ENCODE measurements at regions not wholly inside any gene's neighbourhood (a gene's known extent, or its start where the extent isn't known, plus 50 kb on each side); places are given as distances from the start of the nearest gene placed in this dataset.

DNA sequence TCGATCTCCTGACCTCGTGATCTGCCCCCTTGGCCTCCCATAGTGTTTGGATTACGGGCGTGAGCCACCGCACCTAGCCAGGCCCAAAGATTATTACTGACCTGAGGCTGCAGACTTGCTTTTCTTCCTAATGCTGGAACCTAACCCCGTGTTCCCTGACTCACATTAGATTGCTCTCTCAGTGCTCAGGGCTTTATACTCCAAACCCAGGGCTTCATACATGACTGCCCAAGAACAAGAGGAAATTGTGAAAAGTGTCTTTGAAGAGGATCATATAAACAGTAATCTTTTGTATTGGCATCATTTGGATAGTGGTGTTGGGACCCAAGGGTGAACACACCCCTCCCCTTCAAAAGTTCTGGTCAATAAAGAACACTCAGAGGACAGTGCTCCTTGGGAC is 233.3 kb upstream of the TAS2R1 start:
- no peak for DNase-seq (ENCODE audit: extremely low read depth, low read depth)
- TF ChIP-seq, protein P1, sequence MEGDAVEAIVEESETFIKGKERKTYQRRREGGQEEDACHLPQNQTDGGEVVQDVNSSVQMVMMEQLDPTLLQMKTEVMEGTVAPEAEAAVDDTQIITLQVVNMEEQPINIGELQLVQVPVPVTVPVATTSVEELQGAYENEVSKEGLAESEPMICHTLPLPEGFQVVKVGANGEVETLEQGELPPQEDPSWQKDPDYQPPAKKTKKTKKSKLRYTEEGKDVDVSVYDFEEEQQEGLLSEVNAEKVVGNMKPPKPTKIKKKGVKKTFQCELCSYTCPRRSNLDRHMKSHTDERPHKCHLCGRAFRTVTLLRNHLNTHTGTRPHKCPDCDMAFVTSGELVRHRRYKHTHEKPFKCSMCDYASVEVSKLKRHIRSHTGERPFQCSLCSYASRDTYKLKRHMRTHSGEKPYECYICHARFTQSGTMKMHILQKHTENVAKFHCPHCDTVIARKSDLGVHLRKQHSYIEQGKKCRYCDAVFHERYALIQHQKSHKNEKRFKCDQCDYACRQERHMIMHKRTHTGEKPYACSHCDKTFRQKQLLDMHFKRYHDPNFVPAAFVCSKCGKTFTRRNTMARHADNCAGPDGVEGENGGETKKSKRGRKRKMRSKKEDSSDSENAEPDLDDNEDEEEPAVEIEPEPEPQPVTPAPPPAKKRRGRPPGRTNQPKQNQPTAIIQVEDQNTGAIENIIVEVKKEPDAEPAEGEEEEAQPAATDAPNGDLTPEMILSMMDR (IDR thresholded peaks at IDR 0.05; ENCODE audit: low read depth, low read length), result no peak

DNA sequence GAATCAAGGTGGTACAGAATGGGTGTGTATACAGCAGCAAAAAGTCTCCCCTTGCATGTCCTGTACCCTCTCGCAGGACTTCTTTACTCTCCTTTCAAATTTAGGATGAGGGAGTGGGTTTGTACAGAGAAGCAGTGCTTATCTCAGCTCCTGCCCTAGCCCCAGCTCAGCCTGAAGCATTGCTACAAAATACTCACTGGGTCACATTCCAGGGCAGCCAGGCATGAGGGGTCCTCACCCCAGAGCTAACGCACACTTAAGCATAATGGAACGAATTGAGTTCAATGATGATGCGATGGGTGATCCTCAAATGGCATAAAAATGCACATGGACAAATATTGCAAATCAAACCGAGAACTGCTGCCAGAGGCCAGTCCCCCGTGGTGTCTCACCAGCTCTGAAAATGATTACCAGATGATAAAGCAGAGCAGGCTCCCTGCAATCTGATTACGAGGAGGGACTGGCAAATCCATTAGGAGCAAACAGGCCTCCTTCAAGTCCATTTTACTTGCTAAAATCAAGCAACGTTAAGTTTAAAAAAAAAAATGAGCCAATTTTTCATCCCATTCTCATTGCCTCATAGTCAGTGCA is 231.6 kb upstream of the TAS2R1 start:
- TF ChIP-seq, protein P1 (IDR thresholded peaks at IDR 0.05; ENCODE audit: low read depth, low read length), result no peak
- peak; percentile 52 for DNase-seq (ENCODE audit: extremely low read depth, low read depth)

DNA sequence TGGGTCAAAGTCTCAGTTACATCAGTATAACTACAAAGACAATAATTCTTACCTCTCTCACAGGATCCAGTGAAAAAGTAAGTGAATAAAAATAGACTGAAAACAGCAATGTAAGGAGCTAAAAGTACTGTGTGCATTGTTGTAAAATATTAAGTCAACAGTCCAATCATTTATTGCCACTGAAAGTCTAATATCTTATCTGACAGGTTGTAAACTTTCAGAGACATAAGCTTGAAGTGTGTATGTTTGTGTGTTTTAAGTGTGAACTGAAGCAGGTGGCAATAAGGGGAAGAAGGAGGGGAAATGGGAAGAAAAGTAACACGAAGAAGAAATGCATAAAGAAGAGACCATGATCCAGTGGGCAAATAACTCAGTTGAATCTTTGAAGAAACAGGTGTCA is 229.7 kb upstream of the TAS2R1 start:
- TF ChIP-seq, protein P1 (IDR thresholded peaks at IDR 0.05; ENCODE audit: low read depth, low read length), result no peak

DNA sequence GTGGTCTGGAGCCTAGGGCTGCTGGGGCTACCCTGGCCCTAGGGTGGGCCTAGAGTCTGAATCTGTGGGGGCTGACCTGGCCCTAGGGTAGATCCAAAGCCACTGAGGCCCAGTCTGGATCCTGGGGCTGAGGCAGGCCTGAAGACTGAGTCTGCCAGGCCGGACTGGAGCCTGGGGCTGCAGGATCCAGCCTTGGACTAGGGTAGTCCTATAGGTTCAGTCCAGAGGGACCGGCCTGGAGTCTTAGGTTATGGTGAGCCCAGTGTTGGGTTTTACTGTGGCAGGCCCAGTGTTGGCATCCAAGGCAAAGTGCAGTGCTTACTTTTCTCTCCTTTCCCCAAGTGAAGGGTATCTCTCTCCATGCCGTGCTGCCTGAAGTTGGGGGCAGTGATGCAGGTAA is 227.9 kb upstream of the TAS2R1 start:
- no peak for DNase-seq (ENCODE audit: extremely low read depth, low read depth)
- TF ChIP-seq, protein P1 (IDR thresholded peaks at IDR 0.05; ENCODE audit: low read depth, low read length), result no peak

More for the DNA sequence above, 229.7 kb upstream of the TAS2R1 start:
- DNase-seq (ENCODE audit: extremely low read depth, low read depth), result no peak

DNA sequence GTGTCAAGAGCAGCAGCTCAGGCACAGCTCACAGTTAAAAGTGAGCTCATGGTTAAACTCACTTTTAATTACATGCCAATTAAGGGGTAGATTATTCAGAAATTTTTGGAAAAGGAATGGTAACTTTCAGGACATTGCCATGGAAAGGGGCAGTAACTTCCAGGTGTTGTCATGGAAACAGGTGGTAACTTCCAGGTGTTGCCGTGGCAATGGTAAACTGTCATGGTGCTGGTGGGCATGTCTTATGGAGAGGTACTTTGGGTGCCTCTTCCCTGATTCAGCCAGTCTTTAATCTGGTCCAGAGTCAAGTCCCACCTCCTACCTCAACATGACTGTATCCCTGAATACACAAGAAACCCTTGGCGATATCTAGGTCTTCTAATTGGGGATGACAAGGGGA is 223.2 kb upstream of the TAS2R1 start:
- no peak for DNase-seq (ENCODE audit: extremely low read depth, low read depth)
- TF ChIP-seq, protein P1 (IDR thresholded peaks at IDR 0.05; ENCODE audit: low read depth, low read length), result no peak

DNA sequence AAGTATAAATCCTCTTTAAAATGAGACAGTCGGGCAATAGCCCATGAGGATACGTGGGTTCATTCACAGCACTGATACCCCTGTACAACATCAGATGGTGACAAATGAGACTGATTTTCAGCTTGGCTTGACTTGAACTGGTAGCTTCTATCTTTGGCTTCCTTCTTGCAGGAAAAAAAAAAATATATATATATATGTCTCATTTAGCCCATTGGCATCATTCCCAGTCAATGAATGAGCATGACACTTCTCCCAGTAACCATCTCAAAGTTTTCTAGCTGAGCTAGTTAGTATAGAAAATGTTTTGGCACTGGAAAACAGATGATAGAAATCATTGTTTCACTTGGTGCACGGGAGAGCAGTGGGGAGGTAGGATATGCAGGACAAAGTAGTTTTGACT is 222.5 kb upstream of the TAS2R1 start:
- TF ChIP-seq, protein P1 (IDR thresholded peaks at IDR 0.05; ENCODE audit: low read depth, low read length), result no peak
- DNase-seq (ENCODE audit: extremely low read depth, low read depth), result no peak

DNA sequence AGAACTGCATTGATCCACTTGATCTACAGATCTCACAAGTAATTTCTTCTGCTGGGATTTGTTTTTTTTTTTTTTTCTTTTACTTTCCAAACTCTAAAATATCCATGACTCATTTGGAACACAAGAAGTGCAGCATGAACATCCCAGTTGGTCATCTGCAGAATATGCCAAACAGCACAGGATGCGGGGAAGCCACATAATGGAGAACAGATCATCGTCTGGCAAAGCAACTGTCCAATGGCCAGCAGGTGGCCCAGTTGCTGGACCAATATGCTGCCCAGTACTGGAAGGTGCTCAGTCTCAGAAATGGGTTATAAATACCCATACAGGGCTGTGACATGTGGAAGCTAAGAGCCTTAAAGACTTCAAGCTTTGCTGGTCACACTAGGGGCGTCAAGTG is 221.3 kb upstream of the TAS2R1 start:
- peak; percentile 82 for DNase-seq (ENCODE audit: extremely low read depth, low read depth)
- TF ChIP-seq, protein P1 (IDR thresholded peaks at IDR 0.05; ENCODE audit: low read depth, low read length), result peak; percentile 59
